Esophagus (tissue), 2 donors: ENCODE measurements at regions not wholly inside any gene's neighbourhood (a gene's known extent, or its start where the extent isn't known, plus 50 kb on each side); places are given as distances from the start of the nearest gene placed in this dataset.

ENCODE experiments used
- H3K27ac ChIP-seq, 2 donors: one replicate each; pipeline ENCODE4 v1.5.1; 2013; ENCODE audit warnings: low read depth in 2 of 2, mild to moderate bottlenecking in 2 of 2, inconsistent platforms in 1 of 2, low read length in 1 of 2, moderate library complexity in 1 of 2
- H3K27me3 ChIP-seq, 2 donors: one replicate each; pipeline ENCODE4 v1.6.1; 2013; ENCODE audit warnings: low read length in 2 of 2, control low read depth in 1 of 2, mild to moderate bottlenecking in 1 of 2; ENCODE audit not compliant: insufficient read depth in 2 of 2, control insufficient read depth in 1 of 2
- H3K36me3 ChIP-seq, 2 donors: one replicate each; pipeline ENCODE4 v1.6.1; 2013; ENCODE audit warnings: low read length in 1 of 2; ENCODE audit not compliant: control insufficient read depth in 2 of 2, insufficient read depth in 2 of 2
- H3K4me1 ChIP-seq, 2 donors: one replicate each; pipeline ENCODE4 v1.6.1; 2013; ENCODE audit warnings: low read length in 1 of 2; ENCODE audit not compliant: control insufficient read depth in 2 of 2, insufficient read depth in 2 of 2
- H3K4me3 ChIP-seq, 2 donors: one replicate each; pipeline ENCODE4 v1.5.1; 2013; ENCODE audit warnings: low read length in 2 of 2, mild to moderate bottlenecking in 2 of 2, low read depth in 1 of 2, moderate library complexity in 1 of 2
- H3K9me3 ChIP-seq, 2 donors: one replicate each; pipeline ENCODE4 v1.6.1; 2013; ENCODE audit warnings: mild to moderate bottlenecking in 2 of 2, low read depth in 1 of 2, low read length in 1 of 2, moderate library complexity in 1 of 2; ENCODE audit not compliant: control insufficient read depth in 2 of 2, insufficient read depth in 1 of 2
- WGBS, 2 donors: extraction: QIAGEN DNeasy Blood & Tissue Kit; methylation state at CpG; one replicate each; pipeline ENCODE4 v1.1.7; 2013; 5-methylcytosine and 5-hydroxymethylcytosine counted together
- donor health status: healthy with polysubstance abuse.
- donor health status: Bipolar disorder and iron deficiency.

GRCh38 chr1:56068908-56069307, 510.5 kb downstream of the PLPP3 start:
- no peaks in the 10 kb centered on the region for H3K9me3 ChIP-seq
- H3K27me3 ChIP-seq, result no peaks in the 10 kb centered on the region
- no peak overlapping the region for H3K27ac ChIP-seq
- H3K4me1 ChIP-seq, result peaks cover 0 to 2% of the 10 kb centered on the region in 2 donors
- no peak overlapping the region for H3K4me3 ChIP-seq
- no peaks in the 10 kb centered on the region for H3K36me3 ChIP-seq
- WGBS, 2 donors, result 46 to 60% methylated on average over 1 of the region's 1 CpG

GRCh38 chr1:56068210-56068609, 511.2 kb downstream of the PLPP3 start:
- H3K27me3 ChIP-seq, result no peaks in the 10 kb centered on the region
- H3K4me3 ChIP-seq, result no peak overlapping the region
- WGBS, 2 donors, result 87 to 91% methylated on average over 6 of the region's 6 CpGs
- peaks cover 0 to 2% of the 10 kb centered on the region in 2 donors for H3K4me1 ChIP-seq
- no peak overlapping the region for H3K27ac ChIP-seq
- no peaks in the 10 kb centered on the region for H3K36me3 ChIP-seq
- H3K9me3 ChIP-seq, result no peaks in the 10 kb centered on the region

GRCh38 chr1:56065729-56066128, 513.6 kb downstream of the PLPP3 start:
- H3K27ac ChIP-seq, result no peak overlapping the region
- no peaks in the 10 kb centered on the region for H3K9me3 ChIP-seq
- no peaks in the 10 kb centered on the region for H3K36me3 ChIP-seq
- no peak overlapping the region for H3K4me3 ChIP-seq
- peaks cover 0 to 2% of the 10 kb centered on the region in 2 donors for H3K4me1 ChIP-seq
- no peaks in the 10 kb centered on the region for H3K27me3 ChIP-seq
- 68 to 82% methylated on average over 3 of the region's 3 CpGs for WGBS, 2 donors

- no peaks in the 10 kb centered on the region for H3K9me3 ChIP-seq
- no peaks in the 10 kb centered on the region for H3K27me3 ChIP-seq
- no peaks in the 10 kb centered on the region for H3K36me3 ChIP-seq
- H3K4me3 ChIP-seq, result no peak overlapping the region
- WGBS, 2 donors, result 48 to 50% methylated on average over 3 of the region's 3 CpGs
- H3K4me1 ChIP-seq, result peaks cover 0 to 2% of the 10 kb centered on the region in 2 donors
- no peak overlapping the region for H3K27ac ChIP-seq
Observed at GRCh38 chr1:56064705-56065104, 514.7 kb downstream of the PLPP3 start.

- no peak overlapping the region for H3K4me3 ChIP-seq
- no peaks in the 10 kb centered on the region for H3K9me3 ChIP-seq
- WGBS, 2 donors, result 80 to 85% methylated on average over 4 of the region's 4 CpGs
- no peak overlapping the region for H3K27ac ChIP-seq
- H3K27me3 ChIP-seq, result no peaks in the 10 kb centered on the region
- peaks cover 0 to 2% of the 10 kb centered on the region in 2 donors for H3K4me1 ChIP-seq
- no peaks in the 10 kb centered on the region for H3K36me3 ChIP-seq
Observed at GRCh38 chr1:56063461-56063860, 515.9 kb downstream of the PLPP3 start.

- WGBS, 2 donors, result 84 to 87% methylated on average over 4 of the region's 4 CpGs
- Histone ChIP-seq H3K36me3 (no peaks in the 10 kb centered on the region), H3K9me3 (no peaks in the 10 kb centered on the region), H3K27me3 (no peaks in the 10 kb centered on the region), H3K27ac (peak overlapping the region; percentile 45 to 90), H3K4me3 (no peak overlapping the region), H3K4me1 (peaks cover 0 to 2% of the 10 kb centered on the region in 2 donors)
Observed at GRCh38 chr1:56062625-56063024, 516.7 kb downstream of the PLPP3 start.

- Histone ChIP-seq H3K27ac (peak overlapping the region; percentile 45 to 90), H3K36me3 (no peaks in the 10 kb centered on the region), H3K9me3 (no peaks in the 10 kb centered on the region), H3K4me1 (peaks cover 0 to 2% of the 10 kb centered on the region in 2 donors), H3K4me3 (no peak overlapping the region), H3K27me3 (no peaks in the 10 kb centered on the region)
Observed at GRCh38 chr1:56061824-56062223, 517.5 kb downstream of the PLPP3 start.

GRCh38 chr1:56060906-56061305, 518.5 kb downstream of the PLPP3 start:
- H3K4me3 ChIP-seq, result no peak overlapping the region
- WGBS, 2 donors, result 61 to 64% methylated on average over 1 of the region's 1 CpG
- H3K9me3 ChIP-seq, result no peaks in the 10 kb centered on the region
- peaks cover 0 to 2% of the 10 kb centered on the region in 2 donors for H3K4me1 ChIP-seq
- no peaks in the 10 kb centered on the region for H3K27me3 ChIP-seq
- H3K27ac ChIP-seq, result no peak overlapping the region
- H3K36me3 ChIP-seq, result no peaks in the 10 kb centered on the region

- no peak overlapping the region for H3K27ac ChIP-seq
- no peaks in the 10 kb centered on the region for H3K27me3 ChIP-seq
- no peaks in the 10 kb centered on the region for H3K9me3 ChIP-seq
- H3K4me1 ChIP-seq, result no peaks in the 10 kb centered on the region
- H3K4me3 ChIP-seq, result no peak overlapping the region
- H3K36me3 ChIP-seq, result no peaks in the 10 kb centered on the region
- WGBS, 2 donors, result 72 to 81% methylated on average over 5 of the region's 5 CpGs
Observed at GRCh38 chr1:56057466-56058405, 521.6 kb downstream of the PLPP3 start.
